Endothelial cell of umbilical vein (primary cell): ENCODE measurements at regions not wholly inside any gene's neighbourhood (a gene's known extent, or its start where the extent isn't known, plus 50 kb on each side); places are given as distances from the start of the nearest gene placed in this dataset.

Source experiments
- BruUV-seq: library from RNA; stranded (reverse); fragments of 400-500 nt; replicated peaks from 2 replicates; lab custom pipeline; 2021; lab: Mats Ljungman, UMichigan
- CTCF ChIA-PET: fragments of 300-600, 350-600 bp; sonication (Branson Sonifier 250); formaldehyde crosslinking; loops from one replicate; lab custom pipeline; 2021; ENCODE audit warnings: antibody characterized with exemption, inconsistent platforms; lab: Charles Lee
- POLR2A ChIA-PET: fragments of 300-600, 350-600 bp; sonication (Branson Sonifier 250); formaldehyde crosslinking; loops from one replicate; lab custom pipeline; 2021; ENCODE audit warnings: antibody characterized with exemption, inconsistent platforms; lab: Charles Lee
- DNase-seq: peaks from one replicate; pipeline ENCODE4 v3.0.0-alpha.2; 2011; ENCODE audit warnings: low read depth, low spot score
- FAIRE-seq: peaks from 2 replicates; lab custom pipeline; 2011; peaks lifted over from hg19 to GRCh38; lab: Jason Lieb, UNC
- H2AFZ ChIP-seq: 2 replicates; pipeline ENCODE4 v1.6.0; 2012; ENCODE audit warnings: low read depth, low read length, control low read depth, inconsistent platforms
- H3K27ac ChIP-seq: 2 replicates; pipeline ENCODE4 v1.5.1; 2011; ENCODE audit warnings: low read depth, mild to moderate bottlenecking, control low read depth, low read length, moderate library complexity; ENCODE audit not compliant: insufficient read depth
- H3K27me3 ChIP-seq, 2 experiments: 2 replicates each; pipeline versions ENCODE4 v1.6.0 to v1.6.1; 2011; ENCODE audit warnings: low read length in 2 of 2, mixed read lengths in 1 of 2; ENCODE audit not compliant: control insufficient read depth in 2 of 2, insufficient read depth in 2 of 2
- H3K36me3 ChIP-seq, 2 experiments: 2 replicates in 1 of 2; 3 replicates in 1 of 2; pipeline ENCODE4 v1.5.1; 2011; ENCODE audit warnings: low read length in 2 of 2, mild to moderate bottlenecking in 1 of 2, moderate library complexity in 1 of 2; ENCODE audit not compliant: control insufficient read depth in 2 of 2, insufficient read depth in 2 of 2; ENCODE audit errors: extremely low read depth in 1 of 2
- H3K4me1 ChIP-seq: 3 replicates; pipeline ENCODE4 v1.5.1; 2011; ENCODE audit warnings: mild to moderate bottlenecking, low read length; ENCODE audit not compliant: control insufficient read depth, insufficient read depth; ENCODE audit errors: extremely low read depth
- H3K4me2 ChIP-seq: 2 replicates; pipeline ENCODE4 v1.6.1; 2011; ENCODE audit warnings: low read length, control low read depth, mixed read lengths; ENCODE audit not compliant: insufficient read depth
- H3K4me3 ChIP-seq, 3 experiments: fragments of 200-600 bp in 1 of 3; sonication (generic), shearing (Covaris generic) in 1 of 3; replicated peaks in 1 of 3; 2 replicates each; pipeline ENCODE4 v1.5.1; 2011 to 2016; ENCODE audit warnings: control low read depth in 3 of 3, low read length in 3 of 3, mild to moderate bottlenecking in 2 of 3, inconsistent platforms in 1 of 3, low read depth in 1 of 3, moderate library complexity in 1 of 3; ENCODE audit not compliant: insufficient read depth in 1 of 3
- H3K79me2 ChIP-seq: 2 replicates; pipeline ENCODE4 v1.6.0; 2012; ENCODE audit warnings: low read length, inconsistent platforms; ENCODE audit not compliant: control insufficient read depth, insufficient read depth
- H3K9ac ChIP-seq: replicated peaks from 2 replicates; pipeline ENCODE3; 2011; ENCODE audit warnings: low read length, control low read depth; ENCODE audit not compliant: insufficient read depth; ENCODE audit errors: extremely low read depth
- H3K9me1 ChIP-seq: replicated peaks from 3 replicates; pipeline ENCODE4 v1.6.0; 2011; ENCODE audit warnings: mild to moderate bottlenecking, low read length; ENCODE audit not compliant: control insufficient read depth, insufficient read depth; ENCODE audit errors: extremely low read depth
- H3K9me3 ChIP-seq: replicated peaks from 2 replicates; pipeline ENCODE4 v1.5.1; 2012; ENCODE audit warnings: low read length, inconsistent platforms; ENCODE audit not compliant: control insufficient read depth, insufficient read depth
- H4K20me1 ChIP-seq: replicated peaks from 2 replicates; pipeline ENCODE3; 2011; ENCODE audit warnings: mild to moderate bottlenecking, low read length; ENCODE audit not compliant: control insufficient read depth, insufficient read depth; ENCODE audit errors: extremely low read depth
- FOS ChIP-seq: IDR thresholded peaks from 2 replicates; pipeline ENCODE4 v1.6.1; 2011; ENCODE audit warnings: mild to moderate bottlenecking, low read length, moderate library complexity, borderline replicate concordance; ENCODE audit not compliant: insufficient read depth
- POLR2AphosphoS5 ChIP-seq: IDR thresholded peaks from 2 replicates; pipeline ENCODE4 v1.6.1; 2012; ENCODE audit warnings: low read depth, mild to moderate bottlenecking, control low read depth, low read length, moderate library complexity; ENCODE audit not compliant: insufficient read depth
- dilution Hi-C: fragments of 300-500 bp; cut with MboI; formaldehyde crosslinking; loops from one replicate; pipeline ENCODE4 v1.15.0; 2019; ENCODE audit warnings: low sequenced_read_pairs; ENCODE audit not compliant: extremely low pct_ligation_motif_present
- intact Hi-C: fragments of 100-400 bp; cut with micrococcal nuclease; formaldehyde crosslinking; loops from one replicate; pipeline ENCODE4 v1.10.0; 2022

GRCh38 chr2:62277688-62278087 is 81.8 kb downstream of the B3GNT2 start:
- FAIRE-seq (no peak), DNase-seq (no peak)
- Histone ChIP-seq H3K79me2 (no peaks in the 10 kb centered on the region), H2AFZ (no peak overlapping the region), H3K9me3 (no peaks in the 10 kb centered on the region), H3K9ac (no peak overlapping the region), H3K4me3 (no peak overlapping the region), H3K4me2 (no peak overlapping the region), H4K20me1 (no peaks in the 10 kb centered on the region), H3K36me3 (no peaks in the 10 kb centered on the region), H3K27me3 (peaks cover 0 to 2% of the 10 kb centered on the region in 2 experiments), H3K27ac (no peak overlapping the region), H3K9me1 (no peaks in the 10 kb centered on the region), H3K4me1 (no peaks in the 10 kb centered on the region)
- ChIA-PET CTCF (no interaction called here), POLR2A (no interaction called here)
- dilution Hi-C loops, result no loop called here
- TF ChIP-seq FOS (no peak), POLR2AphosphoS5 (no peak)
- intact Hi-C loops, result no loop called here
- no TSS peak for BruUV-seq
